C4-2B (cell line): ENCODE measurements at regions not wholly inside any gene's neighbourhood (a gene's known extent, or its start where the extent isn't known, plus 50 kb on each side); places are given as distances from the start of the nearest gene placed in this dataset.

Source experiments
- H3K27ac ChIP-seq: fragments of 450-650 bp; 2 replicates; pipeline ENCODE4 v1.5.1; 2017
- CTCF ChIP-seq: fragments of 450-650 bp; conservative IDR thresholded peaks from 2 replicates; pipeline ENCODE4 v1.5.1; 2017; ENCODE audit warnings: mild to moderate bottlenecking
- ZFX ChIP-seq: fragments of 450-650 bp; IDR thresholded peaks from 2 replicates; pipeline ENCODE4 v1.6.1; 2017

GRCh38 chr3:181629711-181630110, 82.0 kb upstream of the SOX2 start:
- H3K27ac ChIP-seq, result no peak overlapping the region
- TF ChIP-seq ZFX (no peak), CTCF (no peak)

- no peak for TF ChIP-seq CTCF
- no peak for TF ChIP-seq ZFX
- no peak overlapping the region for H3K27ac ChIP-seq
Measured at GRCh38 chr3:181629029-181629428, 82.7 kb upstream of the SOX2 start.

GRCh38 chr3:181628384-181628783, 83.3 kb upstream of the SOX2 start:
- TF ChIP-seq ZFX, result no peak
- TF ChIP-seq CTCF, result no peak
- no peak overlapping the region for H3K27ac ChIP-seq

- no peak for TF ChIP-seq CTCF
- TF ChIP-seq ZFX, result no peak
- H3K27ac ChIP-seq, result no peak overlapping the region
Measured at GRCh38 chr3:181626036-181626435, 85.7 kb upstream of the SOX2 start.

- TF ChIP-seq CTCF, result no peak
- TF ChIP-seq ZFX, result no peak
- no peak overlapping the region for H3K27ac ChIP-seq
Measured at GRCh38 chr3:181623924-181624694, 87.6 kb upstream of the SOX2 start.

- H3K27ac ChIP-seq, result no peak overlapping the region
- TF ChIP-seq CTCF (no peak), ZFX (no peak)
Measured at GRCh38 chr3:181622365-181622764, 89.4 kb upstream of the SOX2 start.

- H3K27ac ChIP-seq, result no peak overlapping the region
- TF ChIP-seq CTCF (no peak), ZFX (no peak)
Measured at GRCh38 chr3:181619897-181620296, 91.8 kb upstream of the SOX2 start.
